ENCODE measurements at regions not wholly inside any gene's neighbourhood (a gene's known extent, or its start where the extent isn't known, plus 50 kb on each side); places are given as distances from the start of the nearest gene placed in this dataset.

- no peaks in the 10 kb centered on the region for H3K36me3 Mint-ChIP-seq
- no peaks in the 10 kb centered on the region for H3K9me3 Mint-ChIP-seq
- no peaks in the 10 kb centered on the region for H3K27me3 Mint-ChIP-seq (ENCODE audit: low read depth)
- no peak for DNase-seq (ENCODE audit: low spot score in 2 of 2, unreplicated experiment in 2 of 2)
- H3K27ac Mint-ChIP-seq, result no peak overlapping the region
- H3K4me1 Mint-ChIP-seq, result peaks cover 11% of the 10 kb centered on the region
- TF ChIP-seq, protein P1, sequence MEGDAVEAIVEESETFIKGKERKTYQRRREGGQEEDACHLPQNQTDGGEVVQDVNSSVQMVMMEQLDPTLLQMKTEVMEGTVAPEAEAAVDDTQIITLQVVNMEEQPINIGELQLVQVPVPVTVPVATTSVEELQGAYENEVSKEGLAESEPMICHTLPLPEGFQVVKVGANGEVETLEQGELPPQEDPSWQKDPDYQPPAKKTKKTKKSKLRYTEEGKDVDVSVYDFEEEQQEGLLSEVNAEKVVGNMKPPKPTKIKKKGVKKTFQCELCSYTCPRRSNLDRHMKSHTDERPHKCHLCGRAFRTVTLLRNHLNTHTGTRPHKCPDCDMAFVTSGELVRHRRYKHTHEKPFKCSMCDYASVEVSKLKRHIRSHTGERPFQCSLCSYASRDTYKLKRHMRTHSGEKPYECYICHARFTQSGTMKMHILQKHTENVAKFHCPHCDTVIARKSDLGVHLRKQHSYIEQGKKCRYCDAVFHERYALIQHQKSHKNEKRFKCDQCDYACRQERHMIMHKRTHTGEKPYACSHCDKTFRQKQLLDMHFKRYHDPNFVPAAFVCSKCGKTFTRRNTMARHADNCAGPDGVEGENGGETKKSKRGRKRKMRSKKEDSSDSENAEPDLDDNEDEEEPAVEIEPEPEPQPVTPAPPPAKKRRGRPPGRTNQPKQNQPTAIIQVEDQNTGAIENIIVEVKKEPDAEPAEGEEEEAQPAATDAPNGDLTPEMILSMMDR (IDR thresholded peaks at IDR 0.05; ENCODE audit: unreplicated experiment), result no peak
- no peak overlapping the region for H3K4me3 Mint-ChIP-seq
Observed at GRCh38 chr13:106818971-106819370, 251.0 kb upstream of the ARGLU1 start.

- no peaks in the 10 kb centered on the region for H3K36me3 Mint-ChIP-seq
- TF ChIP-seq, protein P1 (IDR thresholded peaks at IDR 0.05; ENCODE audit: unreplicated experiment), result no peak
- no peaks in the 10 kb centered on the region for H3K9me3 Mint-ChIP-seq
- H3K4me1 Mint-ChIP-seq, result peaks cover 11% of the 10 kb centered on the region
- H3K27ac Mint-ChIP-seq, result no peak overlapping the region
- no peak for DNase-seq (ENCODE audit: low spot score in 2 of 2, unreplicated experiment in 2 of 2)
- H3K4me3 Mint-ChIP-seq, result no peak overlapping the region
- H3K27me3 Mint-ChIP-seq (ENCODE audit: low read depth), result no peaks in the 10 kb centered on the region
Observed at GRCh38 chr13:106815545-106815944, 247.6 kb upstream of the ARGLU1 start.

DNA sequence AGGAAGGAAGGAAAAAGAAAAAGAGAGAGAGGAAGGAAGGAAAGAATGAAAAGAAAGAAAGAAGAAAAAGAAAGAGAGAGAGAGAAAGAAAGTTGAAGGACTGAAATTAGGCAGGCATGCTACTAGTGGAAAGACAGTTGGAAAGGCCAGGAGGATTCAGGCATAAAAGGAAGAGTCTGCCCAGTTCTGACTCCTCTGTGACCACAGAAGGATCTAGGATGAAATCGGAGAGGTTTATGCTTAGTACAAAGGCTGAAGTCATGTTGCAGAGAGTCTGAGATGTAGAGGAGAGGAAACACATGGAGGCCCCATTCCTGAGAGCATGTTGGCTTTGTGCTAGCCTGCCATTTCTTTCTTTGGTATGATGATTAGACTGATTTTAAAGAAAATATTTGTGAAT lies 246.5 kb upstream of the ARGLU1 start:
- Mint-ChIP-seq H3K4me1 (peaks cover 10% of the 10 kb centered on the region), H3K27ac (no peak overlapping the region)
- TF ChIP-seq, protein P1 (IDR thresholded peaks at IDR 0.05; ENCODE audit: unreplicated experiment), result no peak

GRCh38 chr13:106810069-106810468 lies 242.1 kb upstream of the ARGLU1 start:
- Mint-ChIP-seq H3K4me1 (no peaks in the 10 kb centered on the region), H3K27ac (no peak overlapping the region)

More for the DNA sequence above, 246.5 kb upstream of the ARGLU1 start:
- no peaks in the 10 kb centered on the region for H3K27me3 Mint-ChIP-seq (ENCODE audit: low read depth)
- no peaks in the 10 kb centered on the region for H3K36me3 Mint-ChIP-seq
- H3K4me3 Mint-ChIP-seq, result no peak overlapping the region
- H3K9me3 Mint-ChIP-seq, result no peaks in the 10 kb centered on the region
- no peak for DNase-seq (ENCODE audit: low spot score in 2 of 2, unreplicated experiment in 2 of 2)

DNA sequence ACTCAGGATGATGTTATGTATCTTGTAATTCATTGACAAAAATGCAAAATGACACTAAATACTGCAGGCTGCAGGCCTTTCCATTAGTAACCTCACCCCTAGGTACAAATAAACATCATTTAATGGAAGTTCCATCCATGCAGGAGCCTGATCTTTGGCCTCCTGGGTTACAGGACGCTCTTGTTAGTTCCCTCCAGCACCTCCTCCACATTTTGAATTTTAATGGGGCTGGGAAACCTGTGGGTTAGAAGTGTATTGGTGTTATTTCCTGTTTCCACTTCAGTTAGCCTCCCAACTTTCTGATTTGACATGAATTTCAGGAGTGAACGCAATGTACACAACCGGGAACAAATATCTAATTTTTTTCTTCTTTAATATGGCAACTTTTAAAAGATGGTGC lies 237.1 kb upstream of the ARGLU1 start:
- no peaks in the 10 kb centered on the region for H3K4me1 Mint-ChIP-seq

More at GRCh38 chr13:106810069-106810468, 242.1 kb upstream of the ARGLU1 start:
- Mint-ChIP-seq H3K27me3 (ENCODE audit: low read depth) (no peaks in the 10 kb centered on the region), H3K36me3 (no peaks in the 10 kb centered on the region), H3K9me3 (peaks cover 3% of the 10 kb centered on the region), H3K4me3 (no peak overlapping the region)
- no peak for DNase-seq (ENCODE audit: low spot score in 2 of 2, unreplicated experiment in 2 of 2)
- TF ChIP-seq, protein P1 (IDR thresholded peaks at IDR 0.05; ENCODE audit: unreplicated experiment), result no peak

More for the DNA sequence above, 237.1 kb upstream of the ARGLU1 start:
- TF ChIP-seq, protein P1 (IDR thresholded peaks at IDR 0.05; ENCODE audit: unreplicated experiment), result no peak
- no peaks in the 10 kb centered on the region for H3K27me3 Mint-ChIP-seq (ENCODE audit: low read depth)
- peaks cover 3% of the 10 kb centered on the region for H3K9me3 Mint-ChIP-seq
- no peaks in the 10 kb centered on the region for H3K36me3 Mint-ChIP-seq
- DNase-seq (ENCODE audit: low spot score in 2 of 2, unreplicated experiment in 2 of 2), result no peak
- H3K27ac Mint-ChIP-seq, result no peak overlapping the region
- no peak overlapping the region for H3K4me3 Mint-ChIP-seq
